Small intestine (tissue), 7 donors: ENCODE measurements at regions not wholly inside any gene's neighbourhood (a gene's known extent, or its start where the extent isn't known, plus 50 kb on each side); places are given as distances from the start of the nearest gene placed in this dataset.

ENCODE experiments used
- DNase-seq, 2 donors: peaks; one replicate each; pipeline versions ENCODE4 v3.0.0 to v3.0.0-alpha.2; 2013
- FAIRE-seq: peaks from 2 replicates; lab custom pipeline; 2012; peaks lifted over from hg19 to GRCh38; lab: Jason Lieb, UNC
- H3K27ac ChIP-seq, 3 donors: one replicate each; pipeline ENCODE4 v1.5.1; 2013; ENCODE audit warnings: low read length in 2 of 3, mild to moderate bottlenecking in 2 of 3, control low read depth in 1 of 3, inconsistent platforms in 1 of 3, low read depth in 1 of 3, moderate library complexity in 1 of 3
- H3K27me3 ChIP-seq, 3 donors: one replicate each; pipeline ENCODE4 v1.6.1; 2013; ENCODE audit warnings: low read length in 3 of 3, inconsistent platforms in 1 of 3; ENCODE audit not compliant: control insufficient read depth in 3 of 3, insufficient read depth in 3 of 3
- H3K36me3 ChIP-seq, 3 donors: one replicate each; pipeline ENCODE4 v1.6.1; 2013; ENCODE audit warnings: low read length in 3 of 3, inconsistent platforms in 1 of 3, low read depth in 1 of 3, mild to moderate bottlenecking in 1 of 3, moderate library complexity in 1 of 3; ENCODE audit not compliant: control insufficient read depth in 3 of 3, insufficient read depth in 2 of 3
- H3K4me1 ChIP-seq, 3 donors: one replicate each; pipeline ENCODE4 v1.6.1; 2013; ENCODE audit warnings: low read length in 2 of 3, inconsistent platforms in 1 of 3, low read depth in 1 of 3, mild to moderate bottlenecking in 1 of 3, moderate library complexity in 1 of 3; ENCODE audit not compliant: control insufficient read depth in 3 of 3, insufficient read depth in 2 of 3
- H3K4me3 ChIP-seq, 3 donors: one replicate each; pipeline ENCODE4 v1.5.1; 2013; ENCODE audit warnings: low read length in 3 of 3, control low read depth in 1 of 3, inconsistent platforms in 1 of 3, low read depth in 1 of 3, mild to moderate bottlenecking in 1 of 3, moderate library complexity in 1 of 3
- H3K9me3 ChIP-seq, 2 donors: one replicate each; pipeline ENCODE4 v1.6.1; 2013; ENCODE audit warnings: low read depth in 1 of 2, low read length in 1 of 2; ENCODE audit not compliant: control insufficient read depth in 2 of 2, insufficient read depth in 1 of 2
- WGBS, 3 donors: extraction: QIAGEN DNeasy Blood & Tissue Kit; methylation state at CpG; one replicate each; pipeline ENCODE4 v1.1.7; 2013; 5-methylcytosine and 5-hydroxymethylcytosine counted together
- donor health status: healthy with polysubstance abuse.
- donor health status: control.
- donor health status: control.
- donor health status: Bipolar disorder and iron deficiency.
- donor health status: healthy.

DNA sequence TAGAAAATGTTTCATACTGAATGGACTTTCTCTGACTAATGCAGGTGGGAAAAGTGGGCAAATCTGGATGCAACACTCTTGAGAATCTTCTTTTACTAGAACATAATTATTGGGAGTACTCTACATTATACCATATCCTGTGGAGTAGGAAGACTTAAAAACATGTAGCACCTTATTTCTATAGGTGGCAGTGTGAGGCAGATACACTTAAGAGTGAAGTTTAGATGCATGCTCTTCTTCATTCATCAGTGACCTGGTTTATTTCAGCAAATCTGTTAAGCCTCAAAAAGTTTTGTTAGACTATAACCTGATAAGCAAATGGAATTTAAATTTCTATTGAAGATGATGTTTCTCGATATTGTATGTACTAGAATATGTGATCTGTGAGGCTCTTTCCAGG, 1087.1 kb upstream of the LRRN3 start:
- H3K4me3 ChIP-seq: no peak overlapping the region
- no peaks in the 10 kb centered on the region for H3K9me3 ChIP-seq
- FAIRE-seq (no peak), DNase-seq (no peak)
- no peaks in the 10 kb centered on the region for H3K27me3 ChIP-seq
- H3K4me1 ChIP-seq: no peaks in the 10 kb centered on the region
- no peaks in the 10 kb centered on the region for H3K36me3 ChIP-seq
- H3K27ac ChIP-seq: no peak overlapping the region
- WGBS, 3 donors: 85 to 97% (median 87%) methylated on average over 1 of the region's 1 CpG

DNA sequence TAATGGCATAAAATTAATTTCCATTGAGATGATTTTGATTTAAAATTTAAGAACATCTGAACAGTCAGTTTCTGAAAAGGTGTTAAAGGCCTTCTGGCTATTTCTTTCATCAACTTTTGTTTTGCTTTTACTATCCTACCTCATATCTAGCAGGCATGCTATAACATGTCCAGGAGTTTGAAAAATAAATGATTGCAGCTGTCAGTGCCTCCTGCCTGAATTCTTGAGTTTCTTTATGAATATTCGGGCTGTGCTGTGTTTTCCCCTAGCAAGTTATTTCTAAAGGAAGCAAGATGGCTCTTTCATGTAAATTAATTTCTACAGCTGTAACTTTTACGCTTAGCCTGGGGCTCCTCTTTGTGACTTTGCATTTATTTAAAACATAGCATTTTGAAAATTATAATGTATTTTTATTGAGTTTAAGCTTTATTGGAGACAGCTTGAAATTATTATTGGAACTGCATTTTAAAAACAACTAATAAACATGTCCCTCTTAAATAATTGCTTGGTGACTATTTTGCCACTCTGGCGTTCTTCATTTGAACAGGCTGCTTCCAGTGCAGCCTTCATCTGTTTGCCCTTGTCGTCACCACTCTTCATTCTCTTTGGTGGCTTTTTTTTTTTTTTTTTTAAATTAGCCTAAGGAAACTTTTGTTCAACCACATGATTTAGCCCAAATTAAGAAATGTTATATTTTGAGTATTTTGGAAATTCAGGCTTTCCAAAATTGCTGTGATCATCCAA, 1083.4 kb upstream of the LRRN3 start:
- Histone ChIP-seq H3K9me3 (no peaks in the 10 kb centered on the region), H3K27me3 (no peaks in the 10 kb centered on the region), H3K27ac (no peak overlapping the region), H3K4me1 (no peaks in the 10 kb centered on the region), H3K4me3 (no peak overlapping the region), H3K36me3 (no peaks in the 10 kb centered on the region)
- FAIRE-seq (no peak), DNase-seq (no peak)
- 69 to 91% (median 79%) methylated on average over 4 of the region's 4 CpGs for WGBS, 3 donors

GRCh38 chr7:110010359-110010758, 1080.6 kb upstream of the LRRN3 start:
- Histone ChIP-seq H3K4me3 (no peak overlapping the region), H3K4me1 (no peaks in the 10 kb centered on the region), H3K9me3 (no peaks in the 10 kb centered on the region), H3K27me3 (no peaks in the 10 kb centered on the region), H3K27ac (no peak overlapping the region), H3K36me3 (no peaks in the 10 kb centered on the region)
- FAIRE-seq: no peak
- 34 to 59% (median 37%) methylated on average over 3 of the region's 3 CpGs for WGBS, 3 donors
- DNase-seq: peak in 1 of 2 donors; percentile 58

- Histone ChIP-seq H3K27me3 (no peaks in the 10 kb centered on the region), H3K9me3 (no peaks in the 10 kb centered on the region), H3K4me1 (no peaks in the 10 kb centered on the region), H3K27ac (no peak overlapping the region), H3K4me3 (no peak overlapping the region), H3K36me3 (no peaks in the 10 kb centered on the region)
- no peak for FAIRE-seq
- WGBS, 3 donors: 76 to 83% (median 77%) methylated on average over 1 of the region's 1 CpG
- DNase-seq: no peak
Measured at GRCh38 chr7:110017405-110017804, 1073.5 kb upstream of the LRRN3 start.

- Histone ChIP-seq H3K27ac (no peak overlapping the region), H3K4me1 (no peaks in the 10 kb centered on the region), H3K36me3 (no peaks in the 10 kb centered on the region), H3K27me3 (no peaks in the 10 kb centered on the region), H3K4me3 (no peak overlapping the region), H3K9me3 (no peaks in the 10 kb centered on the region)
- 29 to 60% (median 39%) methylated on average over 3 of the region's 3 CpGs for WGBS, 3 donors
- no peak for DNase-seq
- no peak for FAIRE-seq
Measured at GRCh38 chr7:110027385-110027784, 1063.5 kb upstream of the LRRN3 start.

DNA sequence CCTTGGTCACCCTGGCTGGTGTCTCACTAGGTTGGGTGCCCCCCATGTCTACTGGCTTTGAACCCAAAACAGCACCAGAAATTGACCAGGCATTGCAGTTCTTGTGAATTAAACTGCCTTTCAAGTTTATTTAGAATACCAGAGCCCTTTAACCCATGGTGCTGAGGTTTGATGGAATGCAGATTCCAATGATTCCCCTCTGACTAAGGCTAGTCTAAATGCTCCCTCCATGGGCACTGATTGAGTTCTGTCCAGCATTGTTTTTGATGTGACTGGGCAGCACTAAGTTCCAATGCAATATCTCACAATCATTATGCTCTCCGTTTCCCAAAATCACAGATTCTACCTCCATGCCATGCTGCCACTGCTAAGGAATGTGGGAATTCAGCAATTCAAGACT, 1047.4 kb upstream of the LRRN3 start:
- no peaks in the 10 kb centered on the region for H3K4me1 ChIP-seq
- H3K4me3 ChIP-seq: no peak overlapping the region
- H3K27me3 ChIP-seq: no peaks in the 10 kb centered on the region
- DNase-seq: no peak
- 85 to 90% (median 89%) methylated on average over 1 of the region's 1 CpG for WGBS, 3 donors
- H3K27ac ChIP-seq: no peak overlapping the region
- no peak for FAIRE-seq
- H3K36me3 ChIP-seq: no peaks in the 10 kb centered on the region
- no peaks in the 10 kb centered on the region for H3K9me3 ChIP-seq

DNA sequence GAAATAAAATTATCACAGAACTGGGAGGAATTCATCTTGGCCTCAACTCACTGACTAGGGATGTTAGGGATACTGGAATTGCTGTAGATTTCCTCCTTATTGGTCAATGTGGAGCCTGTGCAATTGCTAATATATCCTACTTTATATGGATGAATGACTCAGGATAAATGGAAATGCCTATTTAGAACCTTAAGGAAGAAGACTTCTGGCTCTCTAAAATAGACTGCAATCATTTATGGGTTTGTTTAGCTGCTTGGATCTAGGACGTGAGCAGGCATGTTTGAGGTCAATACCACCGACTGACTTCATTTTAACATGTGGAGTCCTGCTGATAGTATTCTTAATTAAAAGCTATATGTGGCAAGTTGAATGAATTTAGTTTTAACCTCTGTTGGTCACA, 1040.1 kb upstream of the LRRN3 start:
- 69 to 80% (median 75%) methylated on average over 2 of the region's 2 CpGs for WGBS, 3 donors
- FAIRE-seq: no peak
- DNase-seq: no peak

GRCh38 chr7:110051372-110051771, 1039.6 kb upstream of the LRRN3 start:
- WGBS, 3 donors: 61 to 74% (median 71%) methylated on average over 2 of the region's 2 CpGs
- Histone ChIP-seq H3K4me1 (no peaks in the 10 kb centered on the region), H3K9me3 (no peaks in the 10 kb centered on the region), H3K27ac (no peak overlapping the region), H3K4me3 (no peak overlapping the region), H3K36me3 (no peaks in the 10 kb centered on the region), H3K27me3 (no peaks in the 10 kb centered on the region)
- FAIRE-seq (no peak), DNase-seq (no peak)

More for the DNA sequence above, 1040.1 kb upstream of the LRRN3 start:
- Histone ChIP-seq H3K4me3 (no peak overlapping the region), H3K36me3 (no peaks in the 10 kb centered on the region), H3K4me1 (no peaks in the 10 kb centered on the region), H3K27me3 (no peaks in the 10 kb centered on the region), H3K27ac (no peak overlapping the region), H3K9me3 (no peaks in the 10 kb centered on the region)

DNA sequence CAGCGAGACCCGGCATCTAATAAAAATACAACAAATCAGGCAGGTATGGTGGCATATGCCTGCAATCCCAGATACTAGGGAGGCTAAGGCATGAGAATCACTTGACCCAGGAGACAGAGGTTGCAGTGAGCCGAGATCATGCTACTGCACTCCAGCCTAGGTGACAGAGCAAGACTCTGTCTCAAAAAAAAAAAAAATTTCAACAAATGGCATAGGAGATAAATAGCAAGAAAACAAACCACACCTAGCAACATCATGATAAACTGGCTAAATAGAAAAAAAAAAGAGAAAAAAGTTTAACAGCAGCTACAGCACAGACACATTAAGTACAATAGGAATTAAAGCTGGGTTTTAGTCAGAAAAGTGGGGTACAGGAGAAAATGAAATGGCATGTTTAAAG, 1034.6 kb upstream of the LRRN3 start:
- WGBS, 3 donors: 65 to 82% (median 66%) methylated on average over 3 of the region's 3 CpGs
- FAIRE-seq (no peak), DNase-seq (no peak)

More for the DNA sequence above, 1034.6 kb upstream of the LRRN3 start:
- Histone ChIP-seq H3K27me3 (no peaks in the 10 kb centered on the region), H3K4me3 (no peak overlapping the region), H3K27ac (no peak overlapping the region), H3K4me1 (no peaks in the 10 kb centered on the region), H3K36me3 (no peaks in the 10 kb centered on the region), H3K9me3 (no peaks in the 10 kb centered on the region)
